Mesendoderm (in vitro differentiated cells): ENCODE measurements at regions not wholly inside any gene's neighbourhood (a gene's known extent, or its start where the extent isn't known, plus 50 kb on each side); places are given as distances from the start of the nearest gene placed in this dataset.

Experiments
- DNase-seq: peaks from one replicate; pipeline ENCODE4 v3.0.0; 2013
- H2AK5ac ChIP-seq: 2 replicates; pipeline ENCODE4 v1.6.1; 2013; ENCODE audit warnings: low read length, inconsistent platforms
- H2BK120ac ChIP-seq: 2 replicates; pipeline ENCODE4 v1.6.1; 2013; ENCODE audit warnings: low read depth, mild to moderate bottlenecking, low read length, moderate library complexity, mixed read lengths
- H2BK15ac ChIP-seq: replicated peaks from 2 replicates; pipeline ENCODE4 v1.6.1; 2013; ENCODE audit warnings: low read depth, mild to moderate bottlenecking, moderate library complexity
- H2BK5ac ChIP-seq: 2 replicates; pipeline ENCODE4 v1.6.1; 2013; ENCODE audit warnings: low read length, inconsistent platforms
- H3K18ac ChIP-seq: 2 replicates; pipeline ENCODE4 v1.6.1; 2013; ENCODE audit warnings: mild to moderate bottlenecking, low read length, mixed read lengths
- H3K23ac ChIP-seq: one replicate; pipeline ENCODE4 v1.6.1; 2013; ENCODE audit warnings: low read length
- H3K27ac ChIP-seq: 2 replicates; pipeline ENCODE4 v1.5.1; 2013; ENCODE audit warnings: low read depth, mild to moderate bottlenecking, inconsistent platforms, low read length, moderate library complexity
- H3K27me3 ChIP-seq: 2 replicates; pipeline ENCODE4 v1.6.1; 2013; ENCODE audit warnings: low read length, control low read depth, mild to moderate bottlenecking, inconsistent platforms; ENCODE audit not compliant: insufficient read depth, poor library complexity
- H3K36me3 ChIP-seq: 2 replicates; pipeline ENCODE4 v1.6.1; 2013; ENCODE audit warnings: low read length, inconsistent platforms; ENCODE audit not compliant: control insufficient read depth, insufficient read depth
- H3K4ac ChIP-seq: one replicate; pipeline ENCODE4 v1.6.1; 2013; ENCODE audit warnings: low read depth, mild to moderate bottlenecking, low read length, moderate library complexity
- H3K4me1 ChIP-seq: 2 replicates; pipeline ENCODE4 v1.6.1; 2013; ENCODE audit warnings: low read depth, low read length, inconsistent platforms; ENCODE audit not compliant: control insufficient read depth
- H3K4me2 ChIP-seq: 2 replicates; pipeline ENCODE4 v1.6.1; 2013; ENCODE audit warnings: low read length
- H3K4me3 ChIP-seq: 2 replicates; pipeline ENCODE4 v1.5.1; 2013; ENCODE audit warnings: mild to moderate bottlenecking, low read length
- H3K56ac ChIP-seq: one replicate; pipeline ENCODE4 v1.6.1; 2013; ENCODE audit warnings: low read length
- H3K79me1 ChIP-seq: 2 replicates; pipeline ENCODE4 v1.6.1; 2013; ENCODE audit warnings: low read length, inconsistent platforms
- H3K79me2 ChIP-seq: 2 replicates; pipeline ENCODE4 v1.6.1; 2013; ENCODE audit warnings: mild to moderate bottlenecking, low read length; ENCODE audit not compliant: control insufficient read depth, insufficient read depth
- H3K9ac ChIP-seq: 2 replicates; pipeline ENCODE4 v1.6.1; 2013; ENCODE audit warnings: low read length, inconsistent platforms
- H4K5ac ChIP-seq: one replicate; pipeline ENCODE4 v1.6.1; 2013; ENCODE audit warnings: low read length
- H4K8ac ChIP-seq: one replicate; pipeline ENCODE4 v1.6.1; 2013; ENCODE audit warnings: low read depth, mild to moderate bottlenecking, control low read depth, low read length, moderate library complexity
- WGBS: extraction: QIAGEN DNeasy Blood & Tissue Kit; methylation state at CpG from one replicate; pipeline ENCODE4 v1.1.7; 2013; ENCODE audit warnings: low lambda C conversion rate, missing lambda C conversion rate; ENCODE audit not compliant: insufficient coverage; ENCODE audit errors: extremely low coverage; 5-methylcytosine and 5-hydroxymethylcytosine counted together

GRCh38 chr4:132124624-132124974, 1024.5 kb upstream of the PCDH10 start:
- Histone ChIP-seq H3K27me3 (no peaks in the 10 kb centered on the region), H2BK5ac (no peak overlapping the region), H2BK120ac (no peak overlapping the region), H3K9ac (no peak overlapping the region), H3K4me2 (no peak overlapping the region), H3K4ac (no peak overlapping the region), H3K56ac (no peak overlapping the region), H4K5ac (no peak overlapping the region), H3K4me1 (no peaks in the 10 kb centered on the region), H3K4me3 (no peak overlapping the region), H3K36me3 (no peaks in the 10 kb centered on the region), H2BK15ac (no peak overlapping the region), H3K79me2 (no peaks in the 10 kb centered on the region), H4K8ac (no peak overlapping the region), H3K79me1 (no peaks in the 10 kb centered on the region), H3K27ac (no peak overlapping the region), H2AK5ac (no peak overlapping the region), H3K23ac (no peak overlapping the region), H3K18ac (no peak overlapping the region)
- WGBS: no CpG with 5 or more reads among the region's 1 CpG
- DNase-seq: no peak

GRCh38 chr4:132125131-132125530, 1024.0 kb upstream of the PCDH10 start:
- Histone ChIP-seq H3K36me3 (no peaks in the 10 kb centered on the region), H3K79me1 (no peaks in the 10 kb centered on the region), H4K8ac (no peak overlapping the region), H3K4me2 (no peak overlapping the region), H3K56ac (no peak overlapping the region), H3K79me2 (no peaks in the 10 kb centered on the region), H2BK15ac (no peak overlapping the region), H3K23ac (no peak overlapping the region), H3K27ac (no peak overlapping the region), H2BK5ac (no peak overlapping the region), H3K4ac (no peak overlapping the region), H3K18ac (no peak overlapping the region), H2BK120ac (no peak overlapping the region), H4K5ac (no peak overlapping the region), H3K4me3 (no peak overlapping the region), H3K4me1 (no peaks in the 10 kb centered on the region), H2AK5ac (no peak overlapping the region), H3K27me3 (no peaks in the 10 kb centered on the region), H3K9ac (no peak overlapping the region)
- DNase-seq: no peak
- no CpG with 5 or more reads among the region's 2 CpGs for WGBS

- DNase-seq: no peak
- no peak overlapping the region for H3K56ac ChIP-seq
- no peak overlapping the region for H3K4me2 ChIP-seq
- WGBS: no CpG with 5 or more reads among the region's 2 CpGs
- H3K79me2 ChIP-seq: no peaks in the 10 kb centered on the region
- no peak overlapping the region for H4K5ac ChIP-seq
- no peak overlapping the region for H3K23ac ChIP-seq
- H3K4me3 ChIP-seq: no peak overlapping the region
- no peak overlapping the region for H3K18ac ChIP-seq
- no peaks in the 10 kb centered on the region for H3K4me1 ChIP-seq
- H3K4ac ChIP-seq: no peak overlapping the region
- no peak overlapping the region for H2BK15ac ChIP-seq
- no peak overlapping the region for H2AK5ac ChIP-seq
- H2BK5ac ChIP-seq: no peak overlapping the region
- H3K27me3 ChIP-seq: no peaks in the 10 kb centered on the region
- H3K36me3 ChIP-seq: no peaks in the 10 kb centered on the region
- H3K27ac ChIP-seq: no peak overlapping the region
- no peak overlapping the region for H2BK120ac ChIP-seq
- H4K8ac ChIP-seq: no peak overlapping the region
- no peak overlapping the region for H3K9ac ChIP-seq
- no peaks in the 10 kb centered on the region for H3K79me1 ChIP-seq
Observed at GRCh38 chr4:132132433-132132832, 1016.7 kb upstream of the PCDH10 start.

- H3K27ac ChIP-seq: no peak overlapping the region
- H2BK5ac ChIP-seq: no peak overlapping the region
- no peak overlapping the region for H3K18ac ChIP-seq
- no peak overlapping the region for H3K4me3 ChIP-seq
- no peak overlapping the region for H2BK15ac ChIP-seq
- no peak for DNase-seq
- H3K27me3 ChIP-seq: no peaks in the 10 kb centered on the region
- H2AK5ac ChIP-seq: no peak overlapping the region
- H4K5ac ChIP-seq: no peak overlapping the region
- no peaks in the 10 kb centered on the region for H3K79me2 ChIP-seq
- no peak overlapping the region for H4K8ac ChIP-seq
- H3K9ac ChIP-seq: no peak overlapping the region
- no peaks in the 10 kb centered on the region for H3K79me1 ChIP-seq
- H3K4me2 ChIP-seq: no peak overlapping the region
- H3K4me1 ChIP-seq: no peaks in the 10 kb centered on the region
- no peak overlapping the region for H3K23ac ChIP-seq
- H2BK120ac ChIP-seq: no peak overlapping the region
- H3K36me3 ChIP-seq: no peaks in the 10 kb centered on the region
- no CpG with 5 or more reads among the region's 5 CpGs for WGBS
- no peak overlapping the region for H3K4ac ChIP-seq
- no peak overlapping the region for H3K56ac ChIP-seq
Observed at GRCh38 chr4:132169660-132170059, 979.4 kb upstream of the PCDH10 start.

- Histone ChIP-seq H3K79me1 (no peaks in the 10 kb centered on the region), H4K5ac (no peak overlapping the region), H3K56ac (no peak overlapping the region), H3K36me3 (no peaks in the 10 kb centered on the region), H3K4me1 (no peaks in the 10 kb centered on the region), H3K27me3 (no peaks in the 10 kb centered on the region), H3K4me3 (no peak overlapping the region), H3K4me2 (no peak overlapping the region), H2BK5ac (no peak overlapping the region), H2AK5ac (no peak overlapping the region), H3K27ac (no peak overlapping the region), H3K79me2 (no peaks in the 10 kb centered on the region), H3K18ac (no peak overlapping the region), H2BK15ac (no peak overlapping the region), H3K4ac (no peak overlapping the region), H3K9ac (no peak overlapping the region), H4K8ac (no peak overlapping the region), H2BK120ac (no peak overlapping the region), H3K23ac (no peak overlapping the region)
- no peak for DNase-seq
- no CpG with 5 or more reads among the region's 2 CpGs for WGBS
Observed at GRCh38 chr4:132180020-132180427, 969.1 kb upstream of the PCDH10 start.

- no peaks in the 10 kb centered on the region for H3K79me2 ChIP-seq
- H3K27me3 ChIP-seq: no peaks in the 10 kb centered on the region
- no peak overlapping the region for H3K4me2 ChIP-seq
- H3K4me1 ChIP-seq: no peaks in the 10 kb centered on the region
- H2BK15ac ChIP-seq: no peak overlapping the region
- H3K4me3 ChIP-seq: no peak overlapping the region
- H2BK5ac ChIP-seq: no peak overlapping the region
- no peak overlapping the region for H2BK120ac ChIP-seq
- WGBS: no CpG with 5 or more reads among the region's 3 CpGs
- H4K5ac ChIP-seq: no peak overlapping the region
- no peaks in the 10 kb centered on the region for H3K36me3 ChIP-seq
- H3K27ac ChIP-seq: no peak overlapping the region
- no peak for DNase-seq
- no peak overlapping the region for H3K9ac ChIP-seq
- no peak overlapping the region for H4K8ac ChIP-seq
- H3K79me1 ChIP-seq: no peaks in the 10 kb centered on the region
- no peak overlapping the region for H3K56ac ChIP-seq
- no peak overlapping the region for H2AK5ac ChIP-seq
- no peak overlapping the region for H3K4ac ChIP-seq
- no peak overlapping the region for H3K18ac ChIP-seq
- no peak overlapping the region for H3K23ac ChIP-seq
Observed at GRCh38 chr4:132195176-132195575, 953.9 kb upstream of the PCDH10 start.
